ENCODE measurements at regions not wholly inside any gene's neighbourhood (a gene's known extent, or its start where the extent isn't known, plus 50 kb on each side); places are given as distances from the start of the nearest gene placed in this dataset.
"Not testable (repeated sequence)": the region's sequence is repeated elsewhere in the genome, so short reads cannot be mapped to it uniquely, and the experiment has no call there.

GRCh38 chr16:88148078-88148477 is 196.8 kb downstream of the BANP start:
- DNase-seq (ENCODE audit: low spot score), result not testable (repeated sequence)

- DNase-seq (ENCODE audit: low spot score), result not testable (repeated sequence)
These were observed 197.4 kb downstream of the BANP start for GRCh38 chr16:88148682-88149081.

- not testable (repeated sequence) for DNase-seq (ENCODE audit: low spot score)
These were observed 197.9 kb downstream of the BANP start for GRCh38 chr16:88149158-88149603.

GRCh38 chr16:88149663-88150062 is 198.4 kb downstream of the BANP start:
- DNase-seq (ENCODE audit: low spot score), result not testable (repeated sequence)

GRCh38 chr16:88150456-88151128 is 199.4 kb downstream of the BANP start:
- not testable (repeated sequence) for DNase-seq (ENCODE audit: low spot score)

GRCh38 chr16:88151129-88151499 is 199.9 kb downstream of the BANP start:
- not testable (repeated sequence) for DNase-seq (ENCODE audit: low spot score)

- DNase-seq (ENCODE audit: low spot score), result not testable (repeated sequence)
These were observed 200.9 kb downstream of the BANP start for GRCh38 chr16:88151859-88152843.

- not testable (repeated sequence) for DNase-seq (ENCODE audit: low spot score)
These were observed 201.6 kb downstream of the BANP start for GRCh38 chr16:88152879-88153278.

GRCh38 chr16:88153516-88153915 is 202.3 kb downstream of the BANP start:
- not testable (repeated sequence) for DNase-seq (ENCODE audit: low spot score)

GRCh38 chr16:88154886-88155285 is 203.7 kb downstream of the BANP start:
- DNase-seq (ENCODE audit: low spot score), result not testable (repeated sequence)

GRCh38 chr16:88155681-88156080 is 204.4 kb downstream of the BANP start:
- not testable (repeated sequence) for DNase-seq (ENCODE audit: low spot score)

GRCh38 chr16:88156640-88157283 is 205.5 kb downstream of the BANP start:
- not testable (repeated sequence) for DNase-seq (ENCODE audit: low spot score)

- not testable (repeated sequence) for DNase-seq (ENCODE audit: low spot score)
These were observed 206.5 kb downstream of the BANP start for GRCh38 chr16:88157686-88158085.

GRCh38 chr16:88158256-88159045 is 207.2 kb downstream of the BANP start:
- DNase-seq (ENCODE audit: low spot score), result not testable (repeated sequence)

- not testable (repeated sequence) for DNase-seq (ENCODE audit: low spot score)
These were observed 208.0 kb downstream of the BANP start for GRCh38 chr16:88159046-88159896.

GRCh38 chr16:88159897-88160335 is 208.7 kb downstream of the BANP start:
- DNase-seq (ENCODE audit: low spot score), result not testable (repeated sequence)

- DNase-seq (ENCODE audit: low spot score), result not testable (repeated sequence)
These were observed 210.0 kb downstream of the BANP start for GRCh38 chr16:88161191-88161590.

- DNase-seq (ENCODE audit: low spot score), result not testable (repeated sequence)
These were observed 210.5 kb downstream of the BANP start for GRCh38 chr16:88161623-88162275.

GRCh38 chr16:88162778-88163177 is 211.5 kb downstream of the BANP start:
- DNase-seq (ENCODE audit: low spot score), result not testable (repeated sequence)

Measured in COLO829 (cell line).